Spleen (tissue), 11 donors: ENCODE measurements at regions not wholly inside any gene's neighbourhood (a gene's known extent, or its start where the extent isn't known, plus 50 kb on each side); places are given as distances from the start of the nearest gene placed in this dataset.

ENCODE experiments used
- DNase-seq: peaks from one replicate; pipeline ENCODE4 v3.0.0-alpha.2; 2020
- H3K27ac ChIP-seq, 8 donors: fragments of 200-600 bp; sonication (generic) in 7 of 8; 1 replicate in 4 of 8; 2 replicates in 4 of 8; pipeline versions ENCODE4 v1.5.0 to v1.8.0; 2016 to 2021; ENCODE audit warnings: inconsistent platforms in 4 of 8, mild to moderate bottlenecking in 4 of 8, moderate library complexity in 1 of 8
- H3K27me3 ChIP-seq, 7 donors: fragments of 200-600 bp; sonication (generic) in 6 of 7; replicated peaks in 1 of 7; 1 replicate in 4 of 7; 2 replicates in 3 of 7; pipeline versions ENCODE4 v1.5.0 to v1.8.0; 2016 to 2021; ENCODE audit warnings: inconsistent platforms in 3 of 7, mild to moderate bottlenecking in 1 of 7
- H3K36me3 ChIP-seq, 6 donors: fragments of 200-600 bp; sonication (generic) in 5 of 6; 1 replicate in 4 of 6; 2 replicates in 2 of 6; pipeline versions ENCODE4 v1.5.0 to v1.8.0; 2016 to 2021; ENCODE audit warnings: inconsistent platforms in 2 of 6
- H3K4me1 ChIP-seq, 6 donors: fragments of 200-600 bp; sonication (generic) in 5 of 6; 1 replicate in 3 of 6; 2 replicates in 3 of 6; pipeline versions ENCODE4 v1.5.0 to v1.8.0; 2016 to 2021; ENCODE audit warnings: inconsistent platforms in 3 of 6
- H3K4me3 ChIP-seq, 8 donors: fragments of 200-600 bp; sonication (generic) in 7 of 8; 1 replicate in 4 of 8; 2 replicates in 4 of 8; pipeline versions ENCODE4 v1.5.0 to v1.8.0; 2016 to 2021; ENCODE audit warnings: inconsistent platforms in 4 of 8, mild to moderate bottlenecking in 4 of 8, moderate library complexity in 2 of 8
- H3K9me3 ChIP-seq, 8 donors: fragments of 200-600 bp; sonication (generic) in 7 of 8; 1 replicate in 4 of 8; 2 replicates in 4 of 8; pipeline versions ENCODE4 v1.5.0 to v1.8.0; 2016 to 2021; ENCODE audit warnings: inconsistent platforms in 4 of 8
- CTCF ChIP-seq, 11 experiments: fragments of 200-600 bp in 7 of 11; fragments of 450-650 bp in 4 of 11; sonication (generic) in 4 of 11; IDR thresholded peaks in 8 of 11; conservative IDR thresholded peaks in 3 of 11; 1 replicate in 7 of 11; 2 replicates in 4 of 11; pipeline versions ENCODE4 v1.4.0 to v1.8.0; 2016 to 2021; ENCODE audit warnings: antibody characterized with exemption in 11 of 11, inconsistent platforms in 4 of 11, mild to moderate bottlenecking in 1 of 11
- POLR2A ChIP-seq, 3 donors: fragments of 450-650 bp; IDR thresholded peaks; one replicate each; pipeline ENCODE4 v1.5.1; 2017; ENCODE audit warnings: antibody characterized with exemption in 3 of 3, mild to moderate bottlenecking in 1 of 3
- POLR2AphosphoS5 ChIP-seq, 3 donors: sonication (generic); formaldehyde crosslinking; IDR thresholded peaks; one replicate each; pipeline ENCODE4 v1.5.1; 2017; ENCODE audit warnings: antibody characterized with exemption in 3 of 3
- WGBS, 5 donors: extraction: QIAGEN DNeasy Blood & Tissue Kit in 3 of 5; methylation state at CpG; one replicate each; pipeline versions ENCODE4 v1.1.5 to v1.1.7; 2013 to 2018; 5-methylcytosine and 5-hydroxymethylcytosine counted together
- intact Hi-C: fragments of 100-400 bp; cut with DNase I; formaldehyde crosslinking; loops from one replicate; pipeline ENCODE4 v1.15.0; 2023; ENCODE audit warnings: low total_unique reads
- donor health status: healthy with polysubstance abuse.
- donor health status: DM: no; HTN: no; CAD: no; lungs with moderate emphysema.
- donor health status: DM: no; HTN: no; CAD: no.
- donor health status: Bipolar disorder and iron deficiency.
- donor health status: healthy.
- donor health status: DM: no; HTN: no; CAD: no.
- donor health status: DM: yes; HTN: yes; CAD: no.

- no peaks in the 10 kb centered on the region for H3K9me3 ChIP-seq
- no peak overlapping the region for H3K4me3 ChIP-seq
- H3K36me3 ChIP-seq, result no peaks in the 10 kb centered on the region
- intact Hi-C loops, result no loop called here
- no peaks in the 10 kb centered on the region for H3K27me3 ChIP-seq
- no peak for TF ChIP-seq POLR2A (IDR thresholded peaks at IDR 0.05)
- no peak for TF ChIP-seq CTCF (IDR thresholded peaks at IDR 0.05 in 8 of 11, conservative IDR thresholded peaks at IDR 0.05 in 3 of 11)
- TF ChIP-seq POLR2AphosphoS5 (IDR thresholded peaks at IDR 0.05), result no peak
- peaks cover 0 to 9% (median 1%) of the 10 kb centered on the region in 6 donors for H3K4me1 ChIP-seq
- no peak overlapping the region for H3K27ac ChIP-seq
- DNase-seq, result no peak
- WGBS, 5 donors, result 90 to 94% (median 91%) methylated on average over 2 of the region's 2 CpGs
Measured at GRCh38 chr6:139939189-139939979, 564.9 kb upstream of the CITED2 start.

DNA sequence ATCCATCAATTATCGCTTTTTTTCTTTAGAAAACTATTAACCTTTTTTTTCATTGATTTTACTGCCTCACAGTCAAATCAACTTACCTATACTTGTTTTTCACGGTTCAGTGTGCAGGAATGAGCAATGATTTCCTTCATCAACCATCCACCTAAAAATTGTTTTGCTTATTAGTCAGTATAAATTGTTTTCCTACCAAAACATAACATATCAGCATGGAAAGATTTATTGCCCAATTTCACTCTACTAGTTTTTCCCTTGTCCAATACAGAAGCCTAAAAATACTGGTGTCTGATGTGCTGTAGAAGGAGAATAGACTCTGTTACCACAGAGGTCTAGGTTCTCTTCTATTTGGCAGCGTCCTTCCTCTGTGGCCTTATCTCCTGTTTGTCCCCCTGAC, 558.2 kb upstream of the CITED2 start:
- TF ChIP-seq POLR2A (IDR thresholded peaks at IDR 0.05), result no peak
- no peak for TF ChIP-seq POLR2AphosphoS5 (IDR thresholded peaks at IDR 0.05)
- TF ChIP-seq CTCF (IDR thresholded peaks at IDR 0.05 in 8 of 11, conservative IDR thresholded peaks at IDR 0.05 in 3 of 11), result no peak
- no peak for DNase-seq
- intact Hi-C loops, result no loop called here
- no peak overlapping the region for H3K4me3 ChIP-seq
- no peaks in the 10 kb centered on the region for H3K27me3 ChIP-seq
- no peaks in the 10 kb centered on the region for H3K4me1 ChIP-seq
- no peak overlapping the region for H3K27ac ChIP-seq
- H3K36me3 ChIP-seq, result no peaks in the 10 kb centered on the region
- 87 to 96% (median 91%) methylated on average over 3 of the region's 3 CpGs for WGBS, 5 donors
- H3K9me3 ChIP-seq, result no peaks in the 10 kb centered on the region

GRCh38 chr6:139931747-139932146, 557.3 kb upstream of the CITED2 start:
- no peak for TF ChIP-seq POLR2A (IDR thresholded peaks at IDR 0.05)
- no peak for TF ChIP-seq POLR2AphosphoS5 (IDR thresholded peaks at IDR 0.05)
- TF ChIP-seq CTCF (IDR thresholded peaks at IDR 0.05 in 8 of 11, conservative IDR thresholded peaks at IDR 0.05 in 3 of 11), result no peak

GRCh38 chr6:139927742-139928305, 553.4 kb upstream of the CITED2 start:
- no peak for TF ChIP-seq CTCF (IDR thresholded peaks at IDR 0.05 in 8 of 11, conservative IDR thresholded peaks at IDR 0.05 in 3 of 11)
- no peak for TF ChIP-seq POLR2AphosphoS5 (IDR thresholded peaks at IDR 0.05)
- no peak for TF ChIP-seq POLR2A (IDR thresholded peaks at IDR 0.05)
- intact Hi-C loops, result no loop called here
- DNase-seq, result no peak
- Histone ChIP-seq H3K36me3 (no peaks in the 10 kb centered on the region), H3K27ac (no peak overlapping the region), H3K4me3 (no peak overlapping the region), H3K9me3 (no peaks in the 10 kb centered on the region), H3K27me3 (no peaks in the 10 kb centered on the region), H3K4me1 (peaks cover 0 to 7% (median 0%) of the 10 kb centered on the region in 6 donors)
- WGBS, 5 donors, result 38 to 67% (median 55%) methylated on average over 1 of the region's 1 CpG

More at GRCh38 chr6:139931747-139932146, 557.3 kb upstream of the CITED2 start:
- H3K4me1 ChIP-seq, result peaks cover 0 to 7% (median 0%) of the 10 kb centered on the region in 6 donors
- no peaks in the 10 kb centered on the region for H3K36me3 ChIP-seq
- intact Hi-C loops, result no loop called here
- H3K9me3 ChIP-seq, result no peaks in the 10 kb centered on the region
- H3K4me3 ChIP-seq, result no peak overlapping the region
- WGBS, 5 donors, result 82 to 94% (median 85%) methylated on average over 2 of the region's 2 CpGs
- no peak for DNase-seq
- no peaks in the 10 kb centered on the region for H3K27me3 ChIP-seq
- H3K27ac ChIP-seq, result no peak overlapping the region
